Activated CD8-positive, alpha-beta memory T cell treated with anti-CD3 and anti-CD28 coated beads, Interleukin-2, amount 10 ng/mL, durations not matched to agents 7 days and 5 days (primary cell): ENCODE measurements at regions not wholly inside any gene's neighbourhood (a gene's known extent, or its start where the extent isn't known, plus 50 kb on each side); places are given as distances from the start of the nearest gene placed in this dataset.
A peak's percentile ranks its signal among the peaks of the same experiment; 100 is the strongest.

ENCODE experiments used
- ATAC-seq: fragments of 150-1000 bp; cut with Tn5 transposase; one replicate; pipeline ENCODE4 v1.10.0; 2021; ENCODE audit warnings: moderate library complexity
- CTCF ChIA-PET: fragments of 350-600 bp; sonication (Branson Sonifier 250); formaldehyde crosslinking; loops from one replicate; lab custom pipeline; 2021; ENCODE audit warnings: antibody characterized with exemption; lab: Charles Lee
- DNase-seq: peaks from one replicate; pipeline ENCODE4 v3.0.0-alpha.2; 2020
- H3K27ac Mint-ChIP-seq: one replicate; pipeline ENCODE4 v1.8.0; 2021; ENCODE audit warnings: mild to moderate bottlenecking, mixed read lengths
- H3K27me3 Mint-ChIP-seq: one replicate; pipeline ENCODE4 v1.8.0; 2021; ENCODE audit warnings: mixed read lengths
- H3K36me3 Mint-ChIP-seq: one replicate; pipeline ENCODE4 v1.8.0; 2021; ENCODE audit warnings: mild to moderate bottlenecking, mixed read lengths
- H3K4me1 Mint-ChIP-seq: one replicate; pipeline ENCODE4 v1.8.0; 2021; ENCODE audit warnings: mixed read lengths
- H3K4me3 Mint-ChIP-seq: one replicate; pipeline ENCODE4 v1.8.0; 2021; ENCODE audit warnings: mild to moderate bottlenecking, moderate library complexity, mixed read lengths
- H3K9me3 Mint-ChIP-seq: one replicate; pipeline ENCODE4 v1.8.0; 2022; ENCODE audit warnings: low read depth, mixed read lengths

DNA sequence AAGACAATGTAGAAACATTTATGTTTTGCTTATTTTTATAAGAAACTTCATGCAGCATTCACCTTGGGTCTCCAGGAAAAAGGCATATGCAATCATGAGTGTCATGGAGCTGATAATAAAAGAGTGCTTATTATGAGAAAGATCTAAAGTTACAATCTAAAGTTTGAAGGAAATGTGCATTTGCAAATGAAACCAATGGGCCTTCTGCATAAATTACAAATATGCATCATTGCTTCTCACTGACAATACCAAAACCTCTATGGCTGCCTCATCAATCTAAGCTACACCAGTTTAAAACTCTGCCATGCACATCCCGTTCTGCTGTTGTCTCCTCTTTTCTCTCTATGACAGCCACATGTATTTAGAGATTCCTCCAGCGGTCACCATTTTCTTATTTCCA, 103.2 kb upstream of the ABI3BP start:
- CTCF ChIA-PET, result no interaction called here
- no peak overlapping the region for H3K27ac Mint-ChIP-seq
- no peaks in the 10 kb centered on the region for H3K36me3 Mint-ChIP-seq
- ATAC-seq (no peak), DNase-seq (no peak)
- H3K9me3 Mint-ChIP-seq, result no peaks in the 10 kb centered on the region
- no peaks in the 10 kb centered on the region for H3K4me1 Mint-ChIP-seq
- no peak overlapping the region for H3K4me3 Mint-ChIP-seq
- peaks cover 11% of the 10 kb centered on the region for H3K27me3 Mint-ChIP-seq

DNA sequence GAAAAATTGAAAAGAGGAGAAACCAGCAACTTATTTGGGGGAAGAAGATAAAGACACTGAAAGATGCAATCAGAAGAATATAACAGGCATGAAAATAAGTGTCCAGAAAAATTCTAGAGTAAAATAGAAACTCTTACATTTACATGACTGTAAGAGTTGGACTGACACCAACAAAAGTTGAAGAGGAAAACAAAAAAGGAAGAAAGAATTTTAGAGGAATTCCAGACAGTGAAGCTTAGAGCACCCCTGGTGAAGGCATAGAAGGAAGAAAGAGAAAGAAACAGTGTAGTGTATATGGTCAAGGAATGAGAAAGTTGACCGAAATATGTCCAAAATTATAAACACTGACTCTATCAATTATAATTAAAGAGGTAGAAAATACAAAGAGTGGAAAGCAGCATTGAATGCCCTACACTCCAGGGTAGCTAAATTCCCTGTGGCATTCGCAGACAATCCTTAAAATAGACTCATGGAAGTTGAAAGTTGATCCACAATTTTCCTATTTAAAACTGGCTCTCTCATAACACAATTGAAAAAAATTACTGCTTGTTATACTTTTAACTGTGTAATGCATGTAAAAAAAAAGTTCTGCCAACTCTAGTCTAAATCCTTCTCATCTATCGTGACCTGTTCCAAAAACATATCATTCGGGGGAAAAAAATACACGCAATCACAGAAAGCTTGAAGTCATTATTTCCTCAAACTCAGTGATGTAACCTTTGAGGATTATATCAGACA, 102.6 kb upstream of the ABI3BP start:
- CTCF ChIA-PET, result no interaction called here
- no peak for ATAC-seq
- Mint-ChIP-seq H3K9me3 (no peaks in the 10 kb centered on the region), H3K36me3 (no peaks in the 10 kb centered on the region), H3K4me3 (no peak overlapping the region), H3K4me1 (no peaks in the 10 kb centered on the region), H3K27ac (no peak overlapping the region), H3K27me3 (peaks cover 11% of the 10 kb centered on the region)
- no peak for DNase-seq

DNA sequence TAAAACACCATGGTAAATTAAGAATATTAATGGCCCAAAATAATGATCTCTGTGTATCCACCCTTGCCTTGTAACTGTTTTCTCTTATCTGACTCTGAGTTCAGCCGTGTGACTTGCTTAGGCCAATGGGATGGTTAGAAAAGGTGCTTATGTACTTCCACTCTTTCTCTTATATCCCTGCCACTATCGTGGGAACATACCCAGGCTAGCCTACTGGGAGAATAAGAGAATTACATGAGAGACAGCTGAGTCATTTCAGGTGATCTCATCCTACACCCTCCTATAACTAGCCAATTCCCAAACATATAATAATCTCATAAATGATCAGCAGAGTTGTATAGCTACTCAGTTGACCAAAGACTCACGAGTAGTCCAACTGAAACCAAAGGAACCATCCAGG, 98.3 kb upstream of the ABI3BP start:
- Mint-ChIP-seq H3K36me3 (no peaks in the 10 kb centered on the region), H3K27ac (no peak overlapping the region), H3K27me3 (peaks cover 9% of the 10 kb centered on the region), H3K9me3 (no peaks in the 10 kb centered on the region), H3K4me1 (no peaks in the 10 kb centered on the region), H3K4me3 (no peak overlapping the region)
- CTCF ChIA-PET, result no interaction called here
- ATAC-seq (no peak), DNase-seq (no peak)

- no peak overlapping the region for H3K4me3 Mint-ChIP-seq
- H3K4me1 Mint-ChIP-seq, result no peaks in the 10 kb centered on the region
- no peak for ATAC-seq
- H3K36me3 Mint-ChIP-seq, result no peaks in the 10 kb centered on the region
- CTCF ChIA-PET, result no interaction called here
- H3K9me3 Mint-ChIP-seq, result no peaks in the 10 kb centered on the region
- DNase-seq, result no peak
- no peak overlapping the region for H3K27ac Mint-ChIP-seq
- H3K27me3 Mint-ChIP-seq, result peaks cover 3% of the 10 kb centered on the region
Measured at GRCh38 chr3:101085752-101086151, 92.5 kb upstream of the ABI3BP start.

DNA sequence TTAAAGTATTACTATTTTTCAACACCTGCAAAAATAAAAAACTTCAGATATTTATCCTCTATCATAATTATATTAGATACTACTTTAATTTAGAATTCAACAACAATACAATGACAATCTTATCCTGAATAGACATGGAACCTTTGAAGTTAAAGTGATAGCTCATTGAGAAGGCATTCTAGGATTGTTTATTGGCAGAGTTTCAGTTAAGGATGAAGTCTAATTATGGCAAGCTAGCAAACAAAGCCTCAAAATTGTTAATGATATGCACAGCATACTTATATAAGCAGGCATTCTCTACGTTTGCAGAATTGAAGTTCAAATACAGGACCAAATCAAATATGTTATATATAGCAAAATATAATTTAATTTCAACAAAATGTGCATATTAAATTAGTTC, 91.2 kb upstream of the ABI3BP start:
- CTCF ChIA-PET, result no interaction called here
- H3K27me3 Mint-ChIP-seq, result peaks cover 8% of the 10 kb centered on the region
- H3K9me3 Mint-ChIP-seq, result no peaks in the 10 kb centered on the region
- ATAC-seq (no peak), DNase-seq (no peak)
- H3K4me1 Mint-ChIP-seq, result no peaks in the 10 kb centered on the region
- H3K4me3 Mint-ChIP-seq, result no peak overlapping the region
- no peak overlapping the region for H3K27ac Mint-ChIP-seq
- no peaks in the 10 kb centered on the region for H3K36me3 Mint-ChIP-seq

GRCh38 chr3:101081999-101082398, 88.8 kb upstream of the ABI3BP start:
- ATAC-seq (no peak), DNase-seq (no peak)
- no peak overlapping the region for H3K27ac Mint-ChIP-seq
- CTCF ChIA-PET, result interaction anchor here (1.2 to 1.3 kb wide), 2 partner anchors 11 to 12 kb away, joined by 4 to 5 read pairs; no protein-coding TSS in a partner anchor
- H3K4me3 Mint-ChIP-seq, result no peak overlapping the region
- H3K27me3 Mint-ChIP-seq, result peaks cover 6% of the 10 kb centered on the region
- H3K4me1 Mint-ChIP-seq, result no peaks in the 10 kb centered on the region
- no peaks in the 10 kb centered on the region for H3K9me3 Mint-ChIP-seq
- no peaks in the 10 kb centered on the region for H3K36me3 Mint-ChIP-seq

GRCh38 chr3:101081446-101081845, 88.2 kb upstream of the ABI3BP start:
- Mint-ChIP-seq H3K27me3 (peaks cover 5% of the 10 kb centered on the region), H3K4me1 (no peaks in the 10 kb centered on the region), H3K4me3 (no peak overlapping the region), H3K27ac (no peak overlapping the region), H3K36me3 (no peaks in the 10 kb centered on the region), H3K9me3 (no peaks in the 10 kb centered on the region)
- ATAC-seq (no peak), DNase-seq (no peak)
- CTCF ChIA-PET, result interaction anchor here (1.3 kb wide), 1 partner anchor 12 kb away, joined by 5 read pairs; no protein-coding TSS in a partner anchor

DNA sequence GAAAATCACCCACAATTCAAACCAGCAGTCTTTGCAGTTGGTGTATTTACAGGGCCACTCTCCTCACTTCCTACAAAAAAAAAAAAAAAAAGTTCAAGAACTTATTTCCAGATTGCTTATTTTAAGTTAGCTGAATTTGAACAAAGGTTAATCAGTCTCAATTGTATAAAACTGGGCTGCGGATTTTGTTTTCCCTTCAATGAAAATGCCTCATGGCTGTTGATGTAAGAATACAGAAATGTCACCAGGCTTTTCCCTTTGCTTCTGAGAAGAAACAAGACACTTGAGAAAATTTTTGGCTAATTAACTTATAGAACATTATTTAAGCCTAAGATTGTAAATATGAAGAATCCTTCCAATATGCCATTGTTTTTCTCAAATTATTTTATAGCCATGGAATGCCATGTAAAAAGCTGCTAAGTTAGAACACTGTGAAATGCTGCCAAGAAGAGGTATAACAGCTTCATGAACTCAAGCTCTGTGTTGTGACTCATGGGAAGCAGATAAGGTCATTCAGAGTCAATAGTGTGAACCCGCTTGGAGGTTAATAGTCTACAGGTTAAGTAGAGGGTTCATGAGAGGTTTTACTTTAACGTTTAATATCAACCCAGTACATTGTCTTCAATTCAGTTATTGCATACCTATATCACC, 84.3 kb upstream of the ABI3BP start:
- no peaks in the 10 kb centered on the region for H3K9me3 Mint-ChIP-seq
- ATAC-seq, result no peak
- no peak for DNase-seq
- no peak overlapping the region for H3K27ac Mint-ChIP-seq
- H3K4me1 Mint-ChIP-seq, result no peaks in the 10 kb centered on the region
- H3K27me3 Mint-ChIP-seq, result peaks cover 8% of the 10 kb centered on the region
- CTCF ChIA-PET, result no interaction called here
- no peaks in the 10 kb centered on the region for H3K36me3 Mint-ChIP-seq
- no peak overlapping the region for H3K4me3 Mint-ChIP-seq

GRCh38 chr3:101074518-101074917, 81.3 kb upstream of the ABI3BP start:
- ATAC-seq (no peak), DNase-seq (no peak)
- Mint-ChIP-seq H3K9me3 (no peaks in the 10 kb centered on the region), H3K4me1 (no peaks in the 10 kb centered on the region), H3K27me3 (peaks cover 7% of the 10 kb centered on the region), H3K36me3 (no peaks in the 10 kb centered on the region), H3K4me3 (no peak overlapping the region), H3K27ac (no peak overlapping the region)
- CTCF ChIA-PET, result no interaction called here

- Mint-ChIP-seq H3K27me3 (peaks cover 9% of the 10 kb centered on the region), H3K27ac (no peak overlapping the region), H3K4me3 (no peak overlapping the region), H3K36me3 (no peaks in the 10 kb centered on the region), H3K4me1 (no peaks in the 10 kb centered on the region), H3K9me3 (no peaks in the 10 kb centered on the region)
- ATAC-seq, result no peak
- CTCF ChIA-PET, result no interaction called here
- no peak for DNase-seq
Measured at GRCh38 chr3:101072300-101072699, 79.1 kb upstream of the ABI3BP start.

- Mint-ChIP-seq H3K27ac (no peak overlapping the region), H3K4me1 (no peaks in the 10 kb centered on the region), H3K27me3 (peaks cover 19% of the 10 kb centered on the region), H3K9me3 (no peaks in the 10 kb centered on the region), H3K36me3 (no peaks in the 10 kb centered on the region), H3K4me3 (no peak overlapping the region)
- no peak for DNase-seq
- CTCF ChIA-PET, result interaction anchor here (1.4 to 2.0 kb wide), 2 partner anchors 148 to 311 kb away, joined by 3 to 9 read pairs; no protein-coding TSS in a partner anchor
- ATAC-seq, result no peak
Measured at GRCh38 chr3:101070799-101071121, 77.5 kb upstream of the ABI3BP start.

GRCh38 chr3:101069901-101070798, 76.9 kb upstream of the ABI3BP start:
- CTCF ChIA-PET, result interaction anchor here (0.8 to 2.0 kb wide), 4 partner anchors 12 to 312 kb away, joined by 3 to 9 read pairs (median 4); no protein-coding TSS in a partner anchor

DNA sequence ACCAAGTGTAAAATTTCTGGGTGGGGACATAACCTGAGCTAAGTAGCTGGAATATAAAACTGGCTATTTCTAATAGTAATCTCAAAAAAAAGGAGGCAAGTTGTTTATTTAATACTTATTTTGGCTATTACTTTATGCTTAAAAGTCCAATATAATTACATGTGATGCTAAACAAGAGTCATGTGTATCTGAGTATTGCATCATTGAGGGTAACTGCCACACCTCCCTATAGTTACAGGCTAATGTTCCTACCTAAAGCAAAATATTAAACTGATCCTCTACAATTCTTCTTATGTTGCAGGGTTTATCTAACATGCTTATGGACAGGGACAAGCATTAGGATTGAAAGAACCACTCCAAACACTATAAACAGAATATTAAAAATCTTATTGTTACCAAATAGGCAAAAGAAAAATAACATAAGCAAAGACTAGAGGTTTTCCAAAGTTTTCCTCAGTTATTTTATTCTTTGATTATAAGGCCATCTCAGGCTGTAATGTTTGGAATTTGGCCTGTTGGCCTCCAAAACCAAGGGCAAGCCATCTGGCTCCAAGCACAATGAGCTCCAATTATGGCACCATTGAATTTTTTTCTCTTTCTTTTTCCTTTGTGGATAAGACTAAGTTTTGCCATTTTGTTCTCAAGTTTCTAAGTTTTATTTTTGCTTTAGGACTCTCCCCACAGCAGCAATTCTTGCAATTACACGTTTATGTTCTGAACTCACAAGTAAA, 75.8 kb upstream of the ABI3BP start:
- CTCF ChIA-PET, result interaction anchor here (0.8 to 2.0 kb wide), 3 partner anchors 13 to 313 kb away, joined by 3 to 9 read pairs (median 5); no protein-coding TSS in a partner anchor
- Mint-ChIP-seq H3K4me3 (no peak overlapping the region), H3K36me3 (no peaks in the 10 kb centered on the region), H3K27me3 (peaks cover 20% of the 10 kb centered on the region), H3K27ac (no peak overlapping the region), H3K4me1 (no peaks in the 10 kb centered on the region), H3K9me3 (no peaks in the 10 kb centered on the region)
- ATAC-seq (no peak), DNase-seq (no peak)

More at GRCh38 chr3:101069901-101070798, 76.9 kb upstream of the ABI3BP start:
- H3K4me3 Mint-ChIP-seq, result no peak overlapping the region
- H3K27ac Mint-ChIP-seq, result no peak overlapping the region
- no peaks in the 10 kb centered on the region for H3K36me3 Mint-ChIP-seq
- no peaks in the 10 kb centered on the region for H3K4me1 Mint-ChIP-seq
- DNase-seq (peak; percentile 60), ATAC-seq (peak; percentile 71)
- peaks cover 21% of the 10 kb centered on the region for H3K27me3 Mint-ChIP-seq
- no peaks in the 10 kb centered on the region for H3K9me3 Mint-ChIP-seq
